BJ (cell line): ENCODE measurements at regions not wholly inside any gene's neighbourhood (a gene's known extent, or its start where the extent isn't known, plus 50 kb on each side); places are given as distances from the start of the nearest gene placed in this dataset.

Experiments used
- CTCF ChIA-PET: fragments of 350-600 bp; formaldehyde crosslinking; extraction: SDS; loops from one replicate; lab custom pipeline; 2021; ENCODE audit warnings: antibody characterized with exemption, inconsistent platforms; lab: Yijun Ruan, JAX
- POLR2A ChIA-PET: fragments of 300-600 bp; sonication (Branson Sonifier 250); formaldehyde crosslinking; extraction: SDS; loops from one replicate; lab custom pipeline; 2021; ENCODE audit warnings: antibody characterized with exemption; lab: Charles Lee
- DNase-seq: peaks from one replicate; pipeline ENCODE4 v3.0.0-alpha.2; 2011; ENCODE audit warnings: low read depth
- H3K27me3 ChIP-seq: 2 replicates; pipeline ENCODE4 v1.6.0; 2011; ENCODE audit warnings: low read length; ENCODE audit not compliant: control insufficient read depth, insufficient read depth
- H3K36me3 ChIP-seq: 2 replicates; pipeline ENCODE4 v1.5.1; 2011; ENCODE audit warnings: low read length; ENCODE audit not compliant: control insufficient read depth, insufficient read depth
- H3K4me3 ChIP-seq: 2 replicates; pipeline ENCODE4 v1.5.1; 2011; ENCODE audit warnings: low read depth, mild to moderate bottlenecking, control low read depth, low read length
- TF ChIP-seq, protein P1 (sequence below): IDR thresholded peaks from 2 replicates; pipeline ENCODE4 v1.5.1; 2011; ENCODE audit warnings: low read depth, mild to moderate bottlenecking, control low read depth, inconsistent platforms, low read length, moderate library complexity; ENCODE audit not compliant: insufficient read depth

DNA sequence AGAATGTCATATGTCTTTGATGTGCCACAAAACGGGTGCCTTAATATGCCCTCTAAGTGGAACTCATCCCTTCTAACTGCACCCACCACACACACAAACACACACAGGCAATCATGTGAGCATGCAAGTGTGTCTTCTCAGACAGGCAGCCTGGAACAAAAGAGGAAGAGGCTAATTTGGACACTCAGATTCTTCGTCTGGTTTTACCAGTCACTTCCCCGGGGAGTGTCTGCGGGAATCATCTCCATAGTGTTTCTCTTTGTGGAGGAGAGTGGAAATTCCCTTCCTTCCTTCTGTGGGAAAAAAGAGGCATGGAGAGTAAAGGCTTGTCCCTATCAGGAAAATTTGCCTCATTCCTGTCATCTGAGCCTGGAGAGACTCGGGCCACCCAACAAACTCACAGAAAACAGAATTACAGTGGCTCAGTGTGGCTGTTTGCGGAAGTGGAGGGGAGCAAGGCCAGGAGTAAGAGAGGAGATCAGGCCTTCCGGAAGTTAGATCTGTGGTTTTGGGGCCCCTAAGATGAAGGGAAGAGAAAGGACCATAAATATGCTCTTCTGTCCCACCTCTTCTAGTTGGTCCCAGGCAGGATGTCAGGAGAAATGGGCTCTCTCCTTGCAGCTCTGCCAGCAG lies 212.6 kb upstream of the SEMA6D start:
- Histone ChIP-seq H3K27me3 (no peaks in the 10 kb centered on the region), H3K36me3 (no peaks in the 10 kb centered on the region), H3K4me3 (no peak overlapping the region)
- POLR2A ChIA-PET: no interaction called here
- CTCF ChIA-PET: no interaction called here
- TF ChIP-seq, protein P1, sequence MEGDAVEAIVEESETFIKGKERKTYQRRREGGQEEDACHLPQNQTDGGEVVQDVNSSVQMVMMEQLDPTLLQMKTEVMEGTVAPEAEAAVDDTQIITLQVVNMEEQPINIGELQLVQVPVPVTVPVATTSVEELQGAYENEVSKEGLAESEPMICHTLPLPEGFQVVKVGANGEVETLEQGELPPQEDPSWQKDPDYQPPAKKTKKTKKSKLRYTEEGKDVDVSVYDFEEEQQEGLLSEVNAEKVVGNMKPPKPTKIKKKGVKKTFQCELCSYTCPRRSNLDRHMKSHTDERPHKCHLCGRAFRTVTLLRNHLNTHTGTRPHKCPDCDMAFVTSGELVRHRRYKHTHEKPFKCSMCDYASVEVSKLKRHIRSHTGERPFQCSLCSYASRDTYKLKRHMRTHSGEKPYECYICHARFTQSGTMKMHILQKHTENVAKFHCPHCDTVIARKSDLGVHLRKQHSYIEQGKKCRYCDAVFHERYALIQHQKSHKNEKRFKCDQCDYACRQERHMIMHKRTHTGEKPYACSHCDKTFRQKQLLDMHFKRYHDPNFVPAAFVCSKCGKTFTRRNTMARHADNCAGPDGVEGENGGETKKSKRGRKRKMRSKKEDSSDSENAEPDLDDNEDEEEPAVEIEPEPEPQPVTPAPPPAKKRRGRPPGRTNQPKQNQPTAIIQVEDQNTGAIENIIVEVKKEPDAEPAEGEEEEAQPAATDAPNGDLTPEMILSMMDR: no peak
- no peak for DNase-seq

DNA sequence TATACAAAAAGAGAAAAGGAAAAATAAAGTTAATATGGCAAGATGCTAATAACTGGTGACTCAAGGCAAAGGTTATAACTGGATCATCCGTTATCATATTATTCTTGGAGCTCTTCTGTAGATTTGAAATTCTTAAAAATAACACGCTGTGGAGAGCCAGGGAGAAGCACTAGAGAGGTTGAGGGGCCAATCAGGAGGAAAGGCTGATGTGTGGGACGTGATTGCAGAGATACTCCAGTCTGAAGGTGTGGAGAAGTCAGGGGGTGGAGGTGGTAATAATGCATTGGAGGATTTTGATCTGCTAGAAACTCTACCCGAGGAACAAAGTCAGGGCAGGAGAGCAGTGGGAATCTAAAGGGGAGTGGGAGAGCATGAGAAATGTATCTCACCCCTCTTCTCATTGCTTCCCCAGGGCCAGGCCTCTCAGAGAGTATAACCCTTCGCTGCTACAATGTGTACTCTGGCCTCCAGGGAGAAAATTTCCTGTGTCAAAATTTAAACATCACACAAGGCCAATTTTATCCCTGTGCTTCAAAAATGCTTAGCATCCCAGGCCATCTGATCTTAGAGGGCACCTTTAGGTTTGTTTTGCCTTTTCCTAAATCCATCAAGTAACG lies 211.5 kb upstream of the SEMA6D start:
- CTCF ChIA-PET: interaction anchor here (1.2 kb wide), 1 partner anchor 43 kb away, joined by 3 read pairs; no protein-coding TSS in a partner anchor
- TF ChIP-seq, protein P1: no peak

DNA sequence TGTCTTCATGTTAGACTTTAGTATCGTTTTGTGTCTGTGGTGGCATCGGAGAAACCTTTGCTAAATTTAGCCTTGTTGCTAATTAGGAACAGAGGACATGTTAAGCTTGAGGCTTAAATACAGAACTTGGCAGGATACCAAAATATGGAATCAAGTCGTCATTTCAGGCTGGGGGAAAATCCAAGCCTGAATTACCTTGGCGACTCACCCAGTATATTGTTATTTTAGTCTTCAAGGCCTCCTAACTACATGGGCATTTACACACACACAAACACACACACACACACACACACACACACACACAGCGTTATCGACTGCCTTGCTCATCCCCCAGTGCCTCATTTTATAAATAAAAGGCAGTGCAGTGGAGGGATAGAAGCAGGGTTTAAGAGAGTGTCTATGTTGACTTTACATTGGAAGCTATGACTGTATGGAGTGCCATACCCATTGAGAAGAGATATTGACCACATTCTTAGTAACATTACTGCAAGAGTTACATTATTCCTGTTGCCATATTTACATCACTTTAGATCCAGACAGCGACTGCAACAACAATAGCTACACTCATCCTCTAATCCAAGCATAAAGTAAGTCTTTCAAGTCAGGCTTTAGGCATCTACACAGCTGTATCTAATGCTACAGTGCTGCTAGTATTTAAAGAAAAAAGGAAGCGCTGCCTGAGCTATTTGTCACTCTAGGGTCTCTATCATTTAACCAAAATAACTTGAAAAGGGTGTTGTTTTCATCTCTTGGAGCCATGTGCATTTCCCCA lies 210.8 kb upstream of the SEMA6D start:
- DNase-seq: peak; percentile 10
- H3K36me3 ChIP-seq: no peaks in the 10 kb centered on the region
- CTCF ChIA-PET: interaction anchor here (1.2 kb wide), 1 partner anchor 44 kb away, joined by 3 read pairs; no protein-coding TSS in a partner anchor
- no peak overlapping the region for H3K4me3 ChIP-seq
- POLR2A ChIA-PET: no interaction called here
- no peaks in the 10 kb centered on the region for H3K27me3 ChIP-seq
- TF ChIP-seq, protein P1: no peak

More for the DNA sequence above, 211.5 kb upstream of the SEMA6D start:
- POLR2A ChIA-PET: no interaction called here
- Histone ChIP-seq H3K4me3 (no peak overlapping the region), H3K27me3 (no peaks in the 10 kb centered on the region), H3K36me3 (no peaks in the 10 kb centered on the region)
- DNase-seq: no peak

DNA sequence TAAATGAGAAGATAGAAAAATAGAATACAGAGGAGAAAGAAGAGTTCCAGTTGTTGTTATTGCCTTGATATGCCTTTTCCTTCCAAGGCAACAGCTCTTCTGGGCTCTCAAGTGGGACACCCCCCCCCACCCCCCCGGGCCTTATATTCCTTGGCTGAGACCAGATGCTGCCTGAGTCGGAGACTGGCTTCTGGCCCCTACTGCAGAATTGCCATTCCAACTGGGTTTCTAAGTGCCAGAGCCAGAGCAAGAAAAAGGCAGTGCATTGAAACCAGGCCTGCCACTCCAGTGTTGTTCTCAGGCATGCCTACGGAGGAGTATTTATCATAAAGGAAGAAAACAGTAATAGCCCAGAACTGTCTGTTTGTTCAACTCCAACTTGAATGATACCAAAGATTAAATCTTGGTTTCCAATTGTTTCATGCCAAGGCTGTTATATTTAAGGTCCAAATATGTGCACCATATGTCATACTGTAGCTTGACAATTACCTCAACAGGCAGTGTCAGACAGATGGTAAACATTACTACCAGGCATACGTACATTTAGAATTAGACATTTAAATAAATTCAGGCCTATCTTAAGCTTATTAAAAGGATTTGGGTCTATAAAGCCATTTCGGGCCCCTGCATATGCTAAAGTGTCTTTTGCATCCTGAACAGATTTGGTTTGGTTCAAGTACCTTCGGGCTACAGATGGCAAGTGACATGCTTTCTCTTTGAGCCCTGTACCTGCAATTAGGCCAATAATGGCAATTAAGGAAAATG lies 209.9 kb upstream of the SEMA6D start:
- H3K27me3 ChIP-seq: no peaks in the 10 kb centered on the region
- DNase-seq: no peak
- TF ChIP-seq, protein P1: no peak
- H3K4me3 ChIP-seq: no peak overlapping the region
- CTCF ChIA-PET: no interaction called here
- H3K36me3 ChIP-seq: no peaks in the 10 kb centered on the region
- POLR2A ChIA-PET: no interaction called here
